ENCODE measurements at regions not wholly inside any gene's neighbourhood (a gene's known extent, or its start where the extent isn't known, plus 50 kb on each side); places are given as distances from the start of the nearest gene placed in this dataset.
"Not testable (repeated sequence)": the region's sequence is repeated elsewhere in the genome, so short reads cannot be mapped to it uniquely, and the experiment has no call there.

GRCh38 chr22:10747227-10747626 lies 4780.8 kb upstream of the OR11H1 start:
- intact Hi-C loops (cut with micrococcal nuclease); H3K4me1 Mint-ChIP-seq (ENCODE audit: low read depth); H3K27ac Mint-ChIP-seq; DNase-seq (ENCODE audit: low spot score); H3K36me3 Mint-ChIP-seq (ENCODE audit: low read depth); H3K4me3 Mint-ChIP-seq (ENCODE audit: low read depth); H3K27me3 Mint-ChIP-seq (ENCODE audit: low read depth): not testable (repeated sequence)
- peaks cover 64% of the 10 kb centered on the region for H3K9me3 Mint-ChIP-seq

GRCh38 chr22:10748751-10749150 lies 4779.2 kb upstream of the OR11H1 start:
- H3K27ac Mint-ChIP-seq; H3K36me3 Mint-ChIP-seq (ENCODE audit: low read depth): not testable (repeated sequence)

DNA sequence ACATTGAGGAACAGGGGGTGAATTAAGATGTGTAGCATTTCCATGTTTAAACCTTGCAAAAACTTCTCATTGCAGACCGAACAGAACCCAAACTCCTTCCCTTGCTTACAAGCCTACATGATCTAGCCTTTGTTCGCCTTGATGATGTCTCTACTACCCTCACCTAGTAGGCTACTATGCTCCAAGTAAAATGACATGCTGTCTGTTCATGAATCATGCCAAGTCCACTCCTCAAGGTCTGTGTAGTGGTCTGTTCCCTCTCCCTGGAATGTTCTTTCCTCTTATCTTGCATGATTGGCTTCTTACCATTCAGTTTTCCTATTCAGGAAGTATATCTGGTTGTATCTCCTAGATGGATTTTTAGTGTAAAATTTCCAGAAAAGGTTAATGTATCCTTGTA lies 4778.6 kb upstream of the OR11H1 start:
- H3K9me3 Mint-ChIP-seq = peaks cover 63% of the 10 kb centered on the region
- H3K4me3 Mint-ChIP-seq (ENCODE audit: low read depth); H3K4me1 Mint-ChIP-seq (ENCODE audit: low read depth); intact Hi-C loops (cut with micrococcal nuclease); DNase-seq (ENCODE audit: low spot score); H3K27ac Mint-ChIP-seq; H3K36me3 Mint-ChIP-seq (ENCODE audit: low read depth); H3K27me3 Mint-ChIP-seq (ENCODE audit: low read depth): not testable (repeated sequence)

More at GRCh38 chr22:10748751-10749150, 4779.2 kb upstream of the OR11H1 start:
- H3K27me3 Mint-ChIP-seq (ENCODE audit: low read depth); H3K4me1 Mint-ChIP-seq (ENCODE audit: low read depth); H3K4me3 Mint-ChIP-seq (ENCODE audit: low read depth); DNase-seq (ENCODE audit: low spot score); intact Hi-C loops (cut with micrococcal nuclease): not testable (repeated sequence)
- H3K9me3 Mint-ChIP-seq = peaks cover 62% of the 10 kb centered on the region

GRCh38 chr22:10753566-10753965 lies 4774.4 kb upstream of the OR11H1 start:
- H3K27ac Mint-ChIP-seq; H3K4me3 Mint-ChIP-seq (ENCODE audit: low read depth); H3K27me3 Mint-ChIP-seq (ENCODE audit: low read depth); H3K36me3 Mint-ChIP-seq (ENCODE audit: low read depth); intact Hi-C loops (cut with micrococcal nuclease); H3K4me1 Mint-ChIP-seq (ENCODE audit: low read depth); DNase-seq (ENCODE audit: low spot score): not testable (repeated sequence)
- H3K9me3 Mint-ChIP-seq = peaks cover 74% of the 10 kb centered on the region

- H3K36me3 Mint-ChIP-seq (ENCODE audit: low read depth); intact Hi-C loops (cut with micrococcal nuclease); H3K4me3 Mint-ChIP-seq (ENCODE audit: low read depth); H3K27ac Mint-ChIP-seq; DNase-seq (ENCODE audit: low spot score); H3K27me3 Mint-ChIP-seq (ENCODE audit: low read depth); H3K4me1 Mint-ChIP-seq (ENCODE audit: low read depth): not testable (repeated sequence)
- H3K9me3 Mint-ChIP-seq = peaks cover 69% of the 10 kb centered on the region
Measured at GRCh38 chr22:10755350-10755749, 4772.6 kb upstream of the OR11H1 start.

- peaks cover 74% of the 10 kb centered on the region for H3K9me3 Mint-ChIP-seq
- H3K27me3 Mint-ChIP-seq (ENCODE audit: low read depth); H3K27ac Mint-ChIP-seq; DNase-seq (ENCODE audit: low spot score); H3K4me3 Mint-ChIP-seq (ENCODE audit: low read depth); H3K36me3 Mint-ChIP-seq (ENCODE audit: low read depth); intact Hi-C loops (cut with micrococcal nuclease); H3K4me1 Mint-ChIP-seq (ENCODE audit: low read depth): not testable (repeated sequence)
Measured at GRCh38 chr22:10760418-10760817, 4767.6 kb upstream of the OR11H1 start.

DNA sequence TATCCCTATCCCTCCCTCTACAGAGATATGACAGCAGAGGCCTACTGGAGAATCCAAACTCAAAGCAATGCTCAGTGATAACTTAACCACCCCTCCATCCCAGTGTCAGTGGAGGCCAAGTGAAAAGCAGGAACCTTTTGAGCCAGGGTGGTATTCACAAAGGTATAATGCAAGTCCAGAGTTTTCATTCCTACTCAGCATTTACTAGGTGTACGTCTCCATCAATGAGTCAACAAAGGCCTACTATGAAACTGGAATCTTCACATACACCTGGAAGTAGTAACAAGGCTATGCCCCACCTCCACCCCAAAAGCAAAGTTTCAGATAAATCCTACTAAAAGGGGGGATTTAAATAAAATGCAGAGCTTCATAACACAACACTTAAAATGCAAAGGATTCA lies 4761.7 kb upstream of the OR11H1 start:
- peaks cover 64% of the 10 kb centered on the region for H3K9me3 Mint-ChIP-seq
- H3K4me3 Mint-ChIP-seq (ENCODE audit: low read depth); H3K36me3 Mint-ChIP-seq (ENCODE audit: low read depth); H3K27me3 Mint-ChIP-seq (ENCODE audit: low read depth); intact Hi-C loops (cut with micrococcal nuclease); H3K4me1 Mint-ChIP-seq (ENCODE audit: low read depth); H3K27ac Mint-ChIP-seq; DNase-seq (ENCODE audit: low spot score): not testable (repeated sequence)

DNA sequence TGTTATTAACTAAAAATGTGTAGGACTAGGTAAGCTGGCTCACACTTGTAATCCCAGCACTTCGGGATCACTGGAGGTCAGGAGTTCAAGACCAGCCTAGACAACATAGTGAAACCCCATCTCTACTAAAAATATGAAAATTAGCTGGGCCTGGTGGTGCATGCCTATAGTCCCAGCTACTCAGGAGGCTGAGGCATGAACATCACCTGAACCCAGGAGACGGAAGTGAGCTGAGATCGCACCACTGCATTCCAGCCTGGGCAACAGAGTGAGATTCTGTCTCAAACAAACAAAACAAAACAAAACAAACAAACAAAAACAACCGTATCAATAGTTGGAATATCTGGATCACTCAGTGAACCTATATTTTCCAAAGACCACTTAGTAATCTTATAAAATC lies 4759.1 kb upstream of the OR11H1 start:
- H3K4me3 Mint-ChIP-seq (ENCODE audit: low read depth); DNase-seq (ENCODE audit: low spot score); intact Hi-C loops (cut with micrococcal nuclease); H3K4me1 Mint-ChIP-seq (ENCODE audit: low read depth); H3K27me3 Mint-ChIP-seq (ENCODE audit: low read depth); H3K36me3 Mint-ChIP-seq (ENCODE audit: low read depth); H3K27ac Mint-ChIP-seq: not testable (repeated sequence)
- peaks cover 62% of the 10 kb centered on the region for H3K9me3 Mint-ChIP-seq

DNA sequence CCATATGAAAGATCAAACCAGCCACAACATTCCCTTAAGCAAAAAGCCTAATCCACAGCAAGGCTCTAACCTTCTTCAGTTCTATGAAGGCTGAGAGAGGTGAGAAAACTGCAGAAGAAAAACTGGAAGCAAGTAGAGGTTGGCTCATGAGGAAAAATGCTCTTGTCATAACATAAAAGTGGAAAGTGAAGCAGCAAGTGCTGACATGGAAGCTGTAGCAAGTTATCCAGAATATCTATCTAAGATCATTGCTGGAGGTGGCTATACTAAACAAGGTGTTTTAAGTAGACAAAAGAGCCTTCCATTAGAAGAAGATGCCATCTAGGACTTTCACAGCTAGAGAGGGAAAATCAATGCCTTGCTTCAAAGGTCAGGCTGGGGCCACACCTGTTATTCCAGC lies 4756.2 kb upstream of the OR11H1 start:
- intact Hi-C loops (cut with micrococcal nuclease); H3K27ac Mint-ChIP-seq; H3K4me1 Mint-ChIP-seq (ENCODE audit: low read depth); H3K36me3 Mint-ChIP-seq (ENCODE audit: low read depth); DNase-seq (ENCODE audit: low spot score); H3K4me3 Mint-ChIP-seq (ENCODE audit: low read depth); H3K27me3 Mint-ChIP-seq (ENCODE audit: low read depth): not testable (repeated sequence)
- H3K9me3 Mint-ChIP-seq = peaks cover 67% of the 10 kb centered on the region

DNA sequence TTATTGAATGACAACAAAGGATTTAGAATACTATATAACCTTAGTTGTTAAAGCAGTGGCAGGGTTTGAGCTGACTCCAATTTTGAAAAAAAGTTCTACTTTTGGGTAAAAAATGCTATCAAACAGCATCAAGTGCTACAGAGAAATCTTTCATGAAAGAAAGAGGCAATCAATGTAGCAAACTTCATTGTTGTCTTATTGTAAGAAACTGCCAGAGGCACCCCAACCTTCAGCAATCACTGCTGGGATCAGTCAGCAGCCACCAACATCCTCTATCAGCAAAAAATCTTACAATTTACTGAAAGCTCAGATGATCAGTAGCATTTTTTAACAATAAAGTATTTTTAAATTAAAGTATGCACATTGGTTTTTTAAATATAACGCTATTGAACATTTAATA lies 4754.7 kb upstream of the OR11H1 start:
- peaks cover 67% of the 10 kb centered on the region for H3K9me3 Mint-ChIP-seq
- DNase-seq (ENCODE audit: low spot score); H3K27ac Mint-ChIP-seq; H3K36me3 Mint-ChIP-seq (ENCODE audit: low read depth); H3K27me3 Mint-ChIP-seq (ENCODE audit: low read depth); intact Hi-C loops (cut with micrococcal nuclease); H3K4me3 Mint-ChIP-seq (ENCODE audit: low read depth); H3K4me1 Mint-ChIP-seq (ENCODE audit: low read depth): not testable (repeated sequence)

DNA sequence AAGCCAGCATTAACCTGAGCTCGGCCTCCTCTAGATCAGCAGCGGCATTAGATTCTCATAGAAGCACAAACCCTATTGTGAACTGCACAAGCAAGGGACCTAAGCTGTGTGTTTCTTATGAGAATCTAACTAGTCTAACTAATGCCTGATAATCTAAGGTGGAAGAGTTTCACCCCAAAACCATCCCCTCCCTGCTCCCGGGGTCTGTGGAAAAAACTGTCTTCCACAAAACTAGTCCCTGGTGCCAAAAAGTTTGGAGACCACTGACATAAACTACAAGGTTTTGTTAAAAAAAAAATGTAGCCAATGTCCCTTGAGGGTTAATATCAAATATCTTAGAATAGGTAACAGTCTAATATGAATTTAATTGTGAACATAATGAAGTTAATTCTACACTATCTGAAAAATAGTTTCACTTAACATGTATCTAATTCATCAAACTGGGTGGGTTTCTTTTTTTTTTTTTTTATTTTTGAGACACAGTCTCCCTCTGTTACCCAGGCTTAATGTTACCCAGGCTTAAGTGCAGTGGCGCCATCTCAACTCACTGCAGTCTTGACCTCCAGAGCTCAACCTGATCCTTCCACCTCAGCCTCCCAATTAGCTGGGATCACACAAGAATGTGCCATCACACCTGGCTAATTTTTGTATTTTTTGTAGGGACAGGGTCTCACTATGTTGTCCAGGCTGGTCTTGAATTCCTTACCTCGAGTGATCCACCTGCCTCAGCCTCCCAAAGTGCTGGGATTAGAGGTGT lies 4752.2 kb upstream of the OR11H1 start:
- H3K27me3 Mint-ChIP-seq (ENCODE audit: low read depth); H3K36me3 Mint-ChIP-seq (ENCODE audit: low read depth); intact Hi-C loops (cut with micrococcal nuclease); H3K4me3 Mint-ChIP-seq (ENCODE audit: low read depth); H3K4me1 Mint-ChIP-seq (ENCODE audit: low read depth); DNase-seq (ENCODE audit: low spot score); H3K27ac Mint-ChIP-seq: not testable (repeated sequence)
- peaks cover 84% of the 10 kb centered on the region for H3K9me3 Mint-ChIP-seq

GRCh38 chr22:10776358-10776729 lies 4751.6 kb upstream of the OR11H1 start:
- DNase-seq (ENCODE audit: low spot score); H3K27ac Mint-ChIP-seq; H3K27me3 Mint-ChIP-seq (ENCODE audit: low read depth); H3K4me3 Mint-ChIP-seq (ENCODE audit: low read depth); H3K36me3 Mint-ChIP-seq (ENCODE audit: low read depth); intact Hi-C loops (cut with micrococcal nuclease); H3K4me1 Mint-ChIP-seq (ENCODE audit: low read depth): not testable (repeated sequence)
- peaks cover 87% of the 10 kb centered on the region for H3K9me3 Mint-ChIP-seq

DNA sequence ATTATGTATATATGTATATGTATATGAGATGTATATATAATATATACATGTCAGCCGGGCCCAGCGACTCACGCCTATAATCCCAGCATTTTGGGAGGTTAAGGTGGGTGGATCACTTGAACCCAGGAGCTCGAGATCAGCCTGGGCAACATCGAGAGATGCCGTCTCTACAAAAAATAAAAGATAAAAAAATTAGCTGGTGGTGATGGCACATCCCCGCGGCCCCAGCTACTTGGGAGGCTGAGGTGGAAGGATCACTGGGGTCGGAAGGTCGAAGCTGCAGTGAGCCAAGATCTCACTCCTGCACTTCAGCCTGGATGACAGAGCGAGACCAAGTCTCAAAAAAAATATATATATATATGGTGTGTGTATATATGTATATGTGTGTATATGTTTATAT lies 4750.3 kb upstream of the OR11H1 start:
- H3K27ac Mint-ChIP-seq; H3K36me3 Mint-ChIP-seq (ENCODE audit: low read depth); H3K27me3 Mint-ChIP-seq (ENCODE audit: low read depth); H3K4me1 Mint-ChIP-seq (ENCODE audit: low read depth); intact Hi-C loops (cut with micrococcal nuclease); H3K4me3 Mint-ChIP-seq (ENCODE audit: low read depth); DNase-seq (ENCODE audit: low spot score): not testable (repeated sequence)
- peaks cover 90% of the 10 kb centered on the region for H3K9me3 Mint-ChIP-seq

Measured in activated T-helper 2 cell treated with anti-CD3 and anti-CD28 coated beads, Interferon-gamma antibody, Interleukin-2, Interleukin-4, amounts not matched to agents 10 μg/mL and 5 μg/mL and 100 μg/mL, durations not matched to agents 14 hours and 24 hours and 36 hours (primary cell).